Peyer's patch (tissue), 4 donors: ENCODE measurements at regions not wholly inside any gene's neighbourhood (a gene's known extent, or its start where the extent isn't known, plus 50 kb on each side); places are given as distances from the start of the nearest gene placed in this dataset.

Experiments used
- DNase-seq, 3 donors: peaks; one replicate each; pipeline ENCODE4 v3.0.0-alpha.2; 2017 to 2019
- H3K27ac ChIP-seq, 4 donors: fragments of 200-600 bp; sonication (generic); one replicate each; pipeline ENCODE4 v1.5.1; 2016 to 2019
- H3K27me3 ChIP-seq, 2 donors: fragments of 200-600 bp; sonication (generic); one replicate each; pipeline ENCODE4 v1.5.1; 2019
- H3K36me3 ChIP-seq, 3 donors: fragments of 200-600 bp; sonication (generic); one replicate each; pipeline ENCODE4 v1.5.1; 2016 to 2019
- H3K4me1 ChIP-seq, 4 donors: fragments of 200-600 bp; sonication (generic); one replicate each; pipeline ENCODE4 v1.5.1; 2016 to 2019
- H3K4me3 ChIP-seq, 4 donors: fragments of 200-600 bp; sonication (generic); 1 replicate in 3 of 4; 2 replicates in 1 of 4; pipeline ENCODE4 v1.5.1; 2016 to 2019; ENCODE audit warnings: mild to moderate bottlenecking in 1 of 4
- H3K9me3 ChIP-seq, 4 donors: fragments of 200-600 bp; sonication (generic); one replicate each; pipeline ENCODE4 v1.5.1; 2016 to 2019; ENCODE audit warnings: mild to moderate bottlenecking in 1 of 4
- POLR2A ChIP-seq, 2 donors: fragments of 450-650 bp; IDR thresholded peaks; one replicate each; pipeline ENCODE4 v1.5.1; 2017; ENCODE audit warnings: antibody characterized with exemption in 2 of 2, mild to moderate bottlenecking in 2 of 2, moderate library complexity in 2 of 2
- TF ChIP-seq, protein P1 (sequence below), 6 experiments: fragments of 450-650 bp in 4 of 6; fragments of 200-600 bp in 2 of 6; sonication (generic) in 1 of 6; IDR thresholded peaks; one replicate each; pipeline ENCODE4 v1.5.1; 2017 to 2019; ENCODE audit warnings: antibody characterized with exemption in 6 of 6, mild to moderate bottlenecking in 3 of 6, moderate library complexity in 1 of 6

GRCh38 chr13:112254061-112254818, 121.9 kb upstream of the SPACA7 start:
- Histone ChIP-seq H3K9me3 (no peaks in the 10 kb centered on the region), H3K36me3 (no peaks in the 10 kb centered on the region), H3K27me3 (no peaks in the 10 kb centered on the region), H3K4me1 (no peaks in the 10 kb centered on the region), H3K27ac (no peak overlapping the region), H3K4me3 (no peak overlapping the region)
- DNase-seq, result peak in 1 of 3 donors; percentile 7
- TF ChIP-seq, protein P1, sequence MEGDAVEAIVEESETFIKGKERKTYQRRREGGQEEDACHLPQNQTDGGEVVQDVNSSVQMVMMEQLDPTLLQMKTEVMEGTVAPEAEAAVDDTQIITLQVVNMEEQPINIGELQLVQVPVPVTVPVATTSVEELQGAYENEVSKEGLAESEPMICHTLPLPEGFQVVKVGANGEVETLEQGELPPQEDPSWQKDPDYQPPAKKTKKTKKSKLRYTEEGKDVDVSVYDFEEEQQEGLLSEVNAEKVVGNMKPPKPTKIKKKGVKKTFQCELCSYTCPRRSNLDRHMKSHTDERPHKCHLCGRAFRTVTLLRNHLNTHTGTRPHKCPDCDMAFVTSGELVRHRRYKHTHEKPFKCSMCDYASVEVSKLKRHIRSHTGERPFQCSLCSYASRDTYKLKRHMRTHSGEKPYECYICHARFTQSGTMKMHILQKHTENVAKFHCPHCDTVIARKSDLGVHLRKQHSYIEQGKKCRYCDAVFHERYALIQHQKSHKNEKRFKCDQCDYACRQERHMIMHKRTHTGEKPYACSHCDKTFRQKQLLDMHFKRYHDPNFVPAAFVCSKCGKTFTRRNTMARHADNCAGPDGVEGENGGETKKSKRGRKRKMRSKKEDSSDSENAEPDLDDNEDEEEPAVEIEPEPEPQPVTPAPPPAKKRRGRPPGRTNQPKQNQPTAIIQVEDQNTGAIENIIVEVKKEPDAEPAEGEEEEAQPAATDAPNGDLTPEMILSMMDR (IDR thresholded peaks at IDR 0.05), result no peak
- TF ChIP-seq POLR2A (IDR thresholded peaks at IDR 0.05), result no peak

GRCh38 chr13:112254900-112255299, 121.3 kb upstream of the SPACA7 start:
- Histone ChIP-seq H3K4me1 (no peaks in the 10 kb centered on the region), H3K27ac (no peak overlapping the region), H3K27me3 (no peaks in the 10 kb centered on the region), H3K9me3 (no peaks in the 10 kb centered on the region), H3K4me3 (no peak overlapping the region), H3K36me3 (no peaks in the 10 kb centered on the region)
- DNase-seq, result no peak
- TF ChIP-seq, protein P1 (IDR thresholded peaks at IDR 0.05), result no peak
- TF ChIP-seq POLR2A (IDR thresholded peaks at IDR 0.05), result no peak

DNA sequence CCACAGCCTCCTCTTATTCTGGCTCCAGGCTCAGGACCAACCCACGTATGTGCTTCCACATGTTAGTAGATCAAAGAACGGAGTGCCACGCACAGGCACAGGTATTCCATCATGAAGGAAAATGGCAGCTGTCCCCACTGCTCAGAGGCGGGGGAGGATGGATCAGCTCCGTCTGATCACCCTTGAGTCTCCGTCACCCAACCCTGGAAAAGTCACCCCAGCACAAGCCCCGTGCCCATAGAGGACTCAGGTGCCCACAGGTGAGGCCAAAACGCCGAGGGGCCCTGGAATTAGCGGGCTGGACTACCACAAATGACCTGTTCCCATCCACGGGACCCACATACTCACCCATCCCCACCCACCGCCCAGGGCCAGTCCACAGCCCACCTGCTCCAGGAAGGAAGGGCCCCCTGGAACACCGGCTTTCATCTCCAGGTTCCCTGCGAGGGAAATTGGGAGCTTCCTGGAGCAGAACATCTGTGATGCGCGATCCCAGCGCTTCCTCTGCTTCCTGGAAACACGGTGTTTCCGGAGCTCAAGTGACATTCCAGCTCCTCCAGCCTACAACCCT, 120.5 kb upstream of the SPACA7 start:
- Histone ChIP-seq H3K36me3 (no peaks in the 10 kb centered on the region), H3K27me3 (no peaks in the 10 kb centered on the region), H3K9me3 (no peaks in the 10 kb centered on the region), H3K4me3 (no peak overlapping the region), H3K27ac (no peak overlapping the region), H3K4me1 (no peaks in the 10 kb centered on the region)
- TF ChIP-seq POLR2A (IDR thresholded peaks at IDR 0.05), result no peak
- TF ChIP-seq, protein P1 (IDR thresholded peaks at IDR 0.05), result no peak
- no peak for DNase-seq

- TF ChIP-seq, protein P1 (IDR thresholded peaks at IDR 0.05), result no peak
- Histone ChIP-seq H3K27ac (no peak overlapping the region), H3K27me3 (no peaks in the 10 kb centered on the region)
Observed at GRCh38 chr13:112256716-112257494, 119.2 kb upstream of the SPACA7 start.

DNA sequence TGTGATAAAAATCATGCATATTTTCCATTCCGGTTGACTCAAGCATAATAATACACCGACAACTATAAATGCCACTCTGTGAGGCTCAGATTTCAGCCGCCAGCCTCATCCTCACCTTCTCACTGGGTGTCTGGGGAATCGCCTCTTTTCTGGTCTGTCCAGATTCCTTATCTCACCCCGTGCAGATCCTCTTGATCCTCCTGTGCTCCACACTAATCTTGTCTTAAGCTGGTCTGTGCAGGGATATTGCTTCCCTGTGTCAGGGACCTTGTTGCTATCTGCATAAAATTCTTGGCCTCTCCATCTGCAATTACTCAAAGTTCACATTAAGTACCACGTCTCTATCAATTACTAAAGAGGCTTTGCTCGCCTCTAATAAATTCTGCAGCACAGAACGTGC, 116.6 kb upstream of the SPACA7 start:
- H3K27ac ChIP-seq, result no peak overlapping the region
- no peak for DNase-seq
- no peaks in the 10 kb centered on the region for H3K9me3 ChIP-seq
- TF ChIP-seq POLR2A (IDR thresholded peaks at IDR 0.05), result no peak
- TF ChIP-seq, protein P1 (IDR thresholded peaks at IDR 0.05), result no peak
- H3K36me3 ChIP-seq, result no peaks in the 10 kb centered on the region
- H3K4me1 ChIP-seq, result no peaks in the 10 kb centered on the region
- H3K4me3 ChIP-seq, result no peak overlapping the region
- no peaks in the 10 kb centered on the region for H3K27me3 ChIP-seq

More at GRCh38 chr13:112256716-112257494, 119.2 kb upstream of the SPACA7 start:
- no peaks in the 10 kb centered on the region for H3K9me3 ChIP-seq
- DNase-seq, result no peak
- H3K4me1 ChIP-seq, result no peaks in the 10 kb centered on the region
- H3K36me3 ChIP-seq, result no peaks in the 10 kb centered on the region
- no peak overlapping the region for H3K4me3 ChIP-seq
